ENCODE measurements at regions not wholly inside any gene's neighbourhood (a gene's known extent, or its start where the extent isn't known, plus 50 kb on each side); places are given as distances from the start of the nearest gene placed in this dataset.

DNA sequence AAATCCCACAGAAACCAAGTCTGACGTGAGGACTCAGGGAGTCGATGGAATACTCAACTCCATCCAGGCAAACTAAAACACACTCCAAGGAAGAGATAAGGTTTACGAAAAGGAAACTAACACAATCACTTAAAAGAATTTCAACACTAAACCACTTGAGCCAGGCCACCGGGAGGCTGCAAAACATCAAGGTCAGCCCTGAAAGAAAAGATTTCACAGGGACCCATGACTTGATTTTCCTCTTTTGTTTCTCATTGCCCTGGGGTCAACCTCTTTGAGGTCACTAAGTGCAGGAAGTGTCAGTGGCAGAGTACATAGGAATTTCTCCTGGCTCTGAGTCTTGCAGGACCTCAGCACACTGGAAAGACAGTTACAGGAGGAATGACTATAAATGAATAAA, 77.8 kb upstream of the TARS1 start:
- H3K4me1 ChIP-seq (ENCODE audit: control insufficient read depth in 2 of 2, insufficient read depth in 2 of 2, low read length in 2 of 2), result no peaks in the 10 kb centered on the region
- H3K4me3 ChIP-seq (ENCODE audit: low read length in 2 of 2), result no peak overlapping the region
- H3K9me3 ChIP-seq (ENCODE audit: control insufficient read depth in 2 of 2, low read length in 2 of 2), result no peaks in the 10 kb centered on the region
- H3K27me3 ChIP-seq (ENCODE audit: control insufficient read depth in 2 of 2, insufficient read depth in 2 of 2, low read length in 2 of 2), result no peaks in the 10 kb centered on the region
- H3K36me3 ChIP-seq (ENCODE audit: control insufficient read depth in 2 of 2, insufficient read depth in 2 of 2, low read length in 2 of 2), result no peaks in the 10 kb centered on the region
- H3K9ac ChIP-seq (ENCODE audit: low read depth in 1 of 2, low read length in 2 of 2), result no peak overlapping the region
- H3K27ac ChIP-seq (ENCODE audit: low read depth in 2 of 2, low read length in 2 of 2), result no peak overlapping the region

DNA sequence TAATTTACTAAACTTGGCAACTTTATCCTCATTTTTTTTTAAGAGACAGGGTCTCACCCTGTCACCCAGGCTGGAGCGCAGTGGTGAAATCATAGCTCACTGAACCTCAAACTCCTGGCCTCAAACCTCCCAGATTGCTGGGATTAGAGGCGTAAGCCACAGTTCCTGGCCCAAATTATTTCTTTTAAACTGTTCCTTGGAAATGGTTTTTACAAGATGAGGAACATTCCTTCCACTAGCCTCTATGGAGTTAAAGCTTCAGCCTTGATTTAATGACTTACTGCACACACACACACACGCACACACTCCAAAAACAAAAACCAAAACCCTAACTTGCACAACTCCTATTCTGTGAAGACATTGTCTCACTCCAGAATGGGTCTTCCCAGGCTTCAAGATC, 77.2 kb upstream of the TARS1 start:
- no peaks in the 10 kb centered on the region for H3K36me3 ChIP-seq (ENCODE audit: control insufficient read depth in 2 of 2, insufficient read depth in 2 of 2, low read length in 2 of 2)
- H3K9ac ChIP-seq (ENCODE audit: low read depth in 1 of 2, low read length in 2 of 2), result no peak overlapping the region
- H3K9me3 ChIP-seq (ENCODE audit: control insufficient read depth in 2 of 2, low read length in 2 of 2), result no peaks in the 10 kb centered on the region
- H3K27ac ChIP-seq (ENCODE audit: low read depth in 2 of 2, low read length in 2 of 2), result no peak overlapping the region
- no peaks in the 10 kb centered on the region for H3K4me1 ChIP-seq (ENCODE audit: control insufficient read depth in 2 of 2, insufficient read depth in 2 of 2, low read length in 2 of 2)
- H3K27me3 ChIP-seq (ENCODE audit: control insufficient read depth in 2 of 2, insufficient read depth in 2 of 2, low read length in 2 of 2), result no peaks in the 10 kb centered on the region
- no peak overlapping the region for H3K4me3 ChIP-seq (ENCODE audit: low read length in 2 of 2)

DNA sequence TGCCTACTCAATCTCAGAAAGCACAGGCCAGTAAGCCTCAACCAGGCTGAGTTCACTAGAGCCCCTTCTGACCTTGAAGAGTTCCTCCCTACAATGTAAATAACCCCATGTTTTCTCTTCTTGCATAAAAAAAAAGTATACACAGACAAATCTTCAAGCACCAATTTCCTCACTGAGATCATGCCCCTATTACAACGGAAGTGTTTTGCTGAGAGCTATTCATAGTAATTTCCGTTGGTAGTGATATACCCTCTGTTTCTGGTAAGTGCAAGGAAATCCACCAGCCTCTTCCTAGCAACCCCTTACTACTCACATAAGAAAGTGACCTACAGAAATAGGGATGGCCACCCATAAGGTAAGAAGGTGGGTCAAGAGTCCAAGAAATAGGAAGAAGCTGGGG, 76.4 kb upstream of the TARS1 start:
- Histone ChIP-seq H3K9me3 (ENCODE audit: control insufficient read depth in 2 of 2, low read length in 2 of 2) (no peaks in the 10 kb centered on the region), H3K4me3 (ENCODE audit: low read length in 2 of 2) (no peak overlapping the region)

GRCh38 chr5:33367416-33367815, 73.3 kb upstream of the TARS1 start:
- H3K9ac ChIP-seq (ENCODE audit: low read depth in 1 of 2, low read length in 2 of 2), result no peak overlapping the region
- no peaks in the 10 kb centered on the region for H3K9me3 ChIP-seq (ENCODE audit: control insufficient read depth in 2 of 2, low read length in 2 of 2)
- no peaks in the 10 kb centered on the region for H3K27me3 ChIP-seq (ENCODE audit: control insufficient read depth in 2 of 2, insufficient read depth in 2 of 2, low read length in 2 of 2)
- no peaks in the 10 kb centered on the region for H3K4me1 ChIP-seq (ENCODE audit: control insufficient read depth in 2 of 2, insufficient read depth in 2 of 2, low read length in 2 of 2)
- no peaks in the 10 kb centered on the region for H3K36me3 ChIP-seq (ENCODE audit: control insufficient read depth in 2 of 2, insufficient read depth in 2 of 2, low read length in 2 of 2)
- no peak overlapping the region for H3K27ac ChIP-seq (ENCODE audit: low read depth in 2 of 2, low read length in 2 of 2)
- no peak overlapping the region for H3K4me3 ChIP-seq (ENCODE audit: low read length in 2 of 2)

More for the DNA sequence above, 76.4 kb upstream of the TARS1 start:
- no peaks in the 10 kb centered on the region for H3K27me3 ChIP-seq (ENCODE audit: control insufficient read depth in 2 of 2, insufficient read depth in 2 of 2, low read length in 2 of 2)
- H3K4me1 ChIP-seq (ENCODE audit: control insufficient read depth in 2 of 2, insufficient read depth in 2 of 2, low read length in 2 of 2), result no peaks in the 10 kb centered on the region
- H3K9ac ChIP-seq (ENCODE audit: low read depth in 1 of 2, low read length in 2 of 2), result no peak overlapping the region
- no peaks in the 10 kb centered on the region for H3K36me3 ChIP-seq (ENCODE audit: control insufficient read depth in 2 of 2, insufficient read depth in 2 of 2, low read length in 2 of 2)
- no peak overlapping the region for H3K27ac ChIP-seq (ENCODE audit: low read depth in 2 of 2, low read length in 2 of 2)

DNA sequence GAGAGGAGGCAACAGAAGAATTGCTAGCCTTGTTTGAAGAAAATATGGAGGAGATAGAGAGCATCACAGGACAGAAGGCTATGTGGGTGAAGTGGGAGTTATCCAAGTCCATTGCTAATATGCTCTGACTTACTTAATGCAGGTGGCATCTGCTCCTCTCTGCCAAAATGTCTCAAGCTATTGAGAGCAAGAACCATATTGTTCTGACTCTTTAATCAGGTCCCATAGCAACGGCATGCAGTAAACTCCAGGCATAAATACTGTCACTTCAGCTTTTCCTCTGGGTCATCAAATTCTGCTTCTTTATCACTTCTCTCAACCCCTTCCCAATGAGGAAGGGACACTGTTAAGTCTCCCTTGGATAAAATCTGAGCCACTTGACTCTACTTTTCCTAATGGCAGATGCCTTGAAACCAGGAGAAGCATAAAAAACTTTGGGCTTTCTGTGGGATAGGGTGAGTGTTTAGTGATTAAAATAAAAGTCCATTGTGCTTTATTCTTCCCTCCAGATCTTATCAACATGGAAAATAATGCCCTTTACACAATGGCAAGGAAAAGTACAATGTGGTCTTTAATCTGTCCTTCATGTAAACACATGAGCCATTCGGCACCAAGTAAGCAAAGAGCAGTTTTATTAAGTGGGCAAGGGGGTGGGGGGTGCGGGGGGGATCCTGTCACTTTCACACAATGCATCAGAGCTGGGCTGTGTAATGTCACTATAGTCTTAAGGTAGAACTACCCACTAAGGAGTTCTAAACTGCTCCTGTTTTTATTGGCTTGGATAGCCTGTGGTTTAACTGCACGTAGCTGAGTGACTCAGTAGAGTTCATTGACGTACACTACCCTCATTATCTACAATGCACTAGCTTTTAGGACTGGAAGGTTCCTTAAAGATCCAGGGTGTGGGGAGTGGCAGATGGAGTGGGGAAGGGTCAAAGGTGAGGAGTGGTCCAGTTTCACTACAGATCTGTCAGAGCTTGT, 71.0 kb upstream of the TARS1 start:
- Histone ChIP-seq H3K4me1 (ENCODE audit: control insufficient read depth in 2 of 2, insufficient read depth in 2 of 2, low read length in 2 of 2) (no peaks in the 10 kb centered on the region), H3K4me3 (ENCODE audit: low read length in 2 of 2) (no peak overlapping the region), H3K27ac (ENCODE audit: low read depth in 2 of 2, low read length in 2 of 2) (peak overlapping the region in 1 of 2 donors; percentile 7), H3K9me3 (ENCODE audit: control insufficient read depth in 2 of 2, low read length in 2 of 2) (no peaks in the 10 kb centered on the region), H3K36me3 (ENCODE audit: control insufficient read depth in 2 of 2, insufficient read depth in 2 of 2, low read length in 2 of 2) (no peaks in the 10 kb centered on the region), H3K27me3 (ENCODE audit: control insufficient read depth in 2 of 2, insufficient read depth in 2 of 2, low read length in 2 of 2) (no peaks in the 10 kb centered on the region), H3K9ac (ENCODE audit: low read depth in 1 of 2, low read length in 2 of 2) (no peak overlapping the region)

DNA sequence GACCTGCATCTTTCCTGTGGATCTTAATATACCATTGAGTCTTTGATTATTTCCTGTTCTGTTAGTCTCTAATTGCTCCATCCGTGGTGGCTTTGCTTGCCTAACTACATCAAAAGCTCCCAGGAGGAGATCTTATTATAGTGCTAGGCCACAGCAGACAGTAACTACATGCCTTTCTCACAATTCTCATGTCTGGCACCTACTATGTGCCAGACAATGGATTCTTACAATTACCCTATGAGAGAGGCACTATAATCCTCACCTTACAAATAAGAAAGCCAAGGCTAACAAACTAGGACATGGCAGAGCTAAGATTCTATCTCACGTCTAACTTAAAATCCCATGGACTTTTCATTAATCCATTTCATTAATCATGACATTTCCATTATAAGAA, 70.3 kb upstream of the TARS1 start:
- Histone ChIP-seq H3K27me3 (ENCODE audit: control insufficient read depth in 2 of 2, insufficient read depth in 2 of 2, low read length in 2 of 2) (no peaks in the 10 kb centered on the region), H3K9me3 (ENCODE audit: control insufficient read depth in 2 of 2, low read length in 2 of 2) (no peaks in the 10 kb centered on the region), H3K9ac (ENCODE audit: low read depth in 1 of 2, low read length in 2 of 2) (no peak overlapping the region), H3K4me1 (ENCODE audit: control insufficient read depth in 2 of 2, insufficient read depth in 2 of 2, low read length in 2 of 2) (no peaks in the 10 kb centered on the region), H3K27ac (ENCODE audit: low read depth in 2 of 2, low read length in 2 of 2) (peak overlapping the region in 1 of 2 donors; percentile 7), H3K36me3 (ENCODE audit: control insufficient read depth in 2 of 2, insufficient read depth in 2 of 2, low read length in 2 of 2) (no peaks in the 10 kb centered on the region), H3K4me3 (ENCODE audit: low read length in 2 of 2) (no peak overlapping the region)

DNA sequence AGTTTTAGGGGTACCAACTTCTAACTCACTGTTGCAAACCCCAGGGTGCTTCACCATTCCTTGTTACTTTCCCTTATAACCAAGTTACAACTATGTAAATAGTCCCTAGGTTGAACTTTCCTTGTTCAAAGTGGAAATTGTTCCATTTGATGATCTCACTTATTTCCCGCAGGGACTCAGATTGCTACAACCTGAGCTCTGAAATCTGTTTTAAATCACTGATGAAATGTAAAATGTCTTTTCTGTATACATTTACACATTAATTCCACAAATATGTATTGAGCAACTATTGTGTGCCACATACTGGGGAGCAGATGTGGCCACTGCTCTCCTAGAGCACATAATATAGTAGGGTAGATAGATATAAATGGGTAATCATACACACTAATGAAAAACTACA, 69.1 kb upstream of the TARS1 start:
- H3K27me3 ChIP-seq (ENCODE audit: control insufficient read depth in 2 of 2, insufficient read depth in 2 of 2, low read length in 2 of 2), result no peaks in the 10 kb centered on the region
- no peak overlapping the region for H3K27ac ChIP-seq (ENCODE audit: low read depth in 2 of 2, low read length in 2 of 2)
- H3K9me3 ChIP-seq (ENCODE audit: control insufficient read depth in 2 of 2, low read length in 2 of 2), result no peaks in the 10 kb centered on the region
- H3K36me3 ChIP-seq (ENCODE audit: control insufficient read depth in 2 of 2, insufficient read depth in 2 of 2, low read length in 2 of 2), result no peaks in the 10 kb centered on the region
- H3K4me1 ChIP-seq (ENCODE audit: control insufficient read depth in 2 of 2, insufficient read depth in 2 of 2, low read length in 2 of 2), result no peaks in the 10 kb centered on the region
- H3K9ac ChIP-seq (ENCODE audit: low read depth in 1 of 2, low read length in 2 of 2), result no peak overlapping the region
- no peak overlapping the region for H3K4me3 ChIP-seq (ENCODE audit: low read length in 2 of 2)

DNA sequence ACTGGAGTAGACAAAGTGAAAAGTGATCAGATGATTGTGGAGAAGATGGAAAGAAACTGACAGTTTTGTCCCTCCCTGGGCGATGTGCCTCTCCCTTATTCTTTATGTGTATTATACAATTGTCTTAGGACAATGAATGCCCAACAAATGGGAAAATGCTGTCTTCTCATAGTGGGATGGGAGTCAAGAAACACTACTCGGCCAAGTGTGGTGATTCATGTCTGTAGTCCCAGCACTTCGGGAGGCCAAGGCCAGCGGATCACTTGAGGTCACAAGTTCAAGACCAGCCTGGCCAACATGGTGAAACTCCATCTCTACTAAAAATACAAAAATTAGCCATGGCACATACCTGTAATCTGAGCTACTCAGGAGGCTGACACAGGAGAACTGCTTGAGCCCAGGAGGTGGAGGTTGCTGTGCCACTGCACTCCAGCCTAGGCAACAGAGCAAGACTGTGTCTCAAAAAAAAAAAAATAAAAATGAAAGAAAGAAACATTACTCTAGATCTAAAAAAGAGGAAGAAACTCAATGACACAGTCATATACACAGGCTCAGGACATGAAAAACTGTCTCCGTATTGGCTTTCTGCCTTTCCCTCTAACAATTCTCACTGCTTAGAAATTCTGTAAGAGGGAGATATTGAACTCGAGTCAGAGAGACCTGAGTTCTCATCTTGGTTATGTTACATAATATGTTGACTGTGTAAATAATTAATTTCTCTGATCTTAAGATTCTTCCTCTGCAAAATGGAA, 67.9 kb upstream of the TARS1 start:
- no peak overlapping the region for H3K4me3 ChIP-seq (ENCODE audit: low read length in 2 of 2)
- no peak overlapping the region for H3K9ac ChIP-seq (ENCODE audit: low read depth in 1 of 2, low read length in 2 of 2)
- H3K27me3 ChIP-seq (ENCODE audit: control insufficient read depth in 2 of 2, insufficient read depth in 2 of 2, low read length in 2 of 2), result no peaks in the 10 kb centered on the region
- no peaks in the 10 kb centered on the region for H3K4me1 ChIP-seq (ENCODE audit: control insufficient read depth in 2 of 2, insufficient read depth in 2 of 2, low read length in 2 of 2)
- no peak overlapping the region for H3K27ac ChIP-seq (ENCODE audit: low read depth in 2 of 2, low read length in 2 of 2)
- no peaks in the 10 kb centered on the region for H3K36me3 ChIP-seq (ENCODE audit: control insufficient read depth in 2 of 2, insufficient read depth in 2 of 2, low read length in 2 of 2)
- no peaks in the 10 kb centered on the region for H3K9me3 ChIP-seq (ENCODE audit: control insufficient read depth in 2 of 2, low read length in 2 of 2)

- Histone ChIP-seq H3K27me3 (ENCODE audit: control insufficient read depth in 2 of 2, insufficient read depth in 2 of 2, low read length in 2 of 2) (no peaks in the 10 kb centered on the region), H3K9ac (ENCODE audit: low read depth in 1 of 2, low read length in 2 of 2) (no peak overlapping the region), H3K27ac (ENCODE audit: low read depth in 2 of 2, low read length in 2 of 2) (no peak overlapping the region), H3K4me1 (ENCODE audit: control insufficient read depth in 2 of 2, insufficient read depth in 2 of 2, low read length in 2 of 2) (no peaks in the 10 kb centered on the region), H3K36me3 (ENCODE audit: control insufficient read depth in 2 of 2, insufficient read depth in 2 of 2, low read length in 2 of 2) (no peaks in the 10 kb centered on the region), H3K9me3 (ENCODE audit: control insufficient read depth in 2 of 2, low read length in 2 of 2) (no peaks in the 10 kb centered on the region), H3K4me3 (ENCODE audit: low read length in 2 of 2) (no peak overlapping the region)
These were observed 64.9 kb upstream of the TARS1 start for GRCh38 chr5:33375900-33376299.

GRCh38 chr5:33379757-33380156, 61.0 kb upstream of the TARS1 start:
- Histone ChIP-seq H3K36me3 (ENCODE audit: control insufficient read depth in 2 of 2, insufficient read depth in 2 of 2, low read length in 2 of 2) (no peaks in the 10 kb centered on the region), H3K4me1 (ENCODE audit: control insufficient read depth in 2 of 2, insufficient read depth in 2 of 2, low read length in 2 of 2) (no peaks in the 10 kb centered on the region), H3K27me3 (ENCODE audit: control insufficient read depth in 2 of 2, insufficient read depth in 2 of 2, low read length in 2 of 2) (no peaks in the 10 kb centered on the region), H3K4me3 (ENCODE audit: low read length in 2 of 2) (no peak overlapping the region), H3K27ac (ENCODE audit: low read depth in 2 of 2, low read length in 2 of 2) (no peak overlapping the region), H3K9me3 (ENCODE audit: control insufficient read depth in 2 of 2, low read length in 2 of 2) (no peaks in the 10 kb centered on the region), H3K9ac (ENCODE audit: low read depth in 1 of 2, low read length in 2 of 2) (no peak overlapping the region)

Data from mucosa of rectum (tissue), 2 donors.